ENCODE measurements at regions not wholly inside any gene's neighbourhood (a gene's known extent, or its start where the extent isn't known, plus 50 kb on each side); places are given as distances from the start of the nearest gene placed in this dataset.
"Not testable (repeated sequence)": the region's sequence is repeated elsewhere in the genome, so short reads cannot be mapped to it uniquely, and the experiment has no call there.

DNA sequence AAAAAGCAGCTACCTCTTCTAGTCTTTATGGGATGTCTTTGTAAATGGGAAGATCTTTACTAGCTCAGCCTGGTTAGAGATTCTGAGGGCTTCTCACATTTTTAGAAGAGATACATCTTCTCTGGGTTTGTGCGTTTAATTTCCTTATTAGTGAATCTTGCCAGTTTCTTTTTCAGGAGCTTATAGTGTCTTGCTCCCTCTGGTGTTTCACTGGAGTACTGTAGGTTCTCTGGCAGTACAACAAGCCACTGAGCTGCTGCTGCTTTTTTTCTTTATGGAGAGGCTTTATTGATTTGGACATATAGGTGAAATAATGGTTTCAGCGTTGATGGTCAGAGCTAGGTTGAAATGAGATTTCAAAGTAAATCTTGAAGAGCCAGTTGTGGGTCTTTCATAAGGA lies 82.9 kb downstream of the LAS1L start:
- no peak for DNase-seq (ENCODE audit: low read depth)
- TF ChIP-seq, protein P1, sequence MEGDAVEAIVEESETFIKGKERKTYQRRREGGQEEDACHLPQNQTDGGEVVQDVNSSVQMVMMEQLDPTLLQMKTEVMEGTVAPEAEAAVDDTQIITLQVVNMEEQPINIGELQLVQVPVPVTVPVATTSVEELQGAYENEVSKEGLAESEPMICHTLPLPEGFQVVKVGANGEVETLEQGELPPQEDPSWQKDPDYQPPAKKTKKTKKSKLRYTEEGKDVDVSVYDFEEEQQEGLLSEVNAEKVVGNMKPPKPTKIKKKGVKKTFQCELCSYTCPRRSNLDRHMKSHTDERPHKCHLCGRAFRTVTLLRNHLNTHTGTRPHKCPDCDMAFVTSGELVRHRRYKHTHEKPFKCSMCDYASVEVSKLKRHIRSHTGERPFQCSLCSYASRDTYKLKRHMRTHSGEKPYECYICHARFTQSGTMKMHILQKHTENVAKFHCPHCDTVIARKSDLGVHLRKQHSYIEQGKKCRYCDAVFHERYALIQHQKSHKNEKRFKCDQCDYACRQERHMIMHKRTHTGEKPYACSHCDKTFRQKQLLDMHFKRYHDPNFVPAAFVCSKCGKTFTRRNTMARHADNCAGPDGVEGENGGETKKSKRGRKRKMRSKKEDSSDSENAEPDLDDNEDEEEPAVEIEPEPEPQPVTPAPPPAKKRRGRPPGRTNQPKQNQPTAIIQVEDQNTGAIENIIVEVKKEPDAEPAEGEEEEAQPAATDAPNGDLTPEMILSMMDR (IDR thresholded peaks at IDR 0.05; ENCODE audit: control insufficient read depth, insufficient read depth, low read depth, low read length, missing control alignments) = peak; percentile 53

DNA sequence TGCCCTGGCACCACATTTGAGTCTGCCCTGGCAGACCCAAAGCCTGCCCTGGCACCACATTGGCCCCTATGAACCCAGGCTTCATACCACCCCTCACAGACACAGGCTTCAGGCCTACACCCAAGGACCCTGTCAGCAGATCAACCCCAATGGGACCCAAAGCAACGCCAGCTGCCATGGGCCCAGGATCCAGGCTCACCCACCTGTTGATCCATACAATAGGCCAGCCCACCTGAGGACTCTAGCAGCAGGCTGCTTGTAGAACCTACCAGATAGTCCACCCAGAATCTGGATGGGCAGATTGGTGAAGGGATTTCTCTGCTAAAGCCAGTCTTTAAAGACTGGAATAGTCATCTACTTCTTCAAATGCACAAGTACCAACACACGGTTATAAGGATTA lies 114.4 kb downstream of the LAS1L start:
- TF ChIP-seq, protein P1 (IDR thresholded peaks at IDR 0.05; ENCODE audit: control insufficient read depth, insufficient read depth, low read depth, low read length, missing control alignments) = no peak

More for the DNA sequence above, 82.9 kb downstream of the LAS1L start:
- no peak overlapping the region for H3K4me3 ChIP-seq (ENCODE audit: control insufficient read depth, low read depth, low read length)

DNA sequence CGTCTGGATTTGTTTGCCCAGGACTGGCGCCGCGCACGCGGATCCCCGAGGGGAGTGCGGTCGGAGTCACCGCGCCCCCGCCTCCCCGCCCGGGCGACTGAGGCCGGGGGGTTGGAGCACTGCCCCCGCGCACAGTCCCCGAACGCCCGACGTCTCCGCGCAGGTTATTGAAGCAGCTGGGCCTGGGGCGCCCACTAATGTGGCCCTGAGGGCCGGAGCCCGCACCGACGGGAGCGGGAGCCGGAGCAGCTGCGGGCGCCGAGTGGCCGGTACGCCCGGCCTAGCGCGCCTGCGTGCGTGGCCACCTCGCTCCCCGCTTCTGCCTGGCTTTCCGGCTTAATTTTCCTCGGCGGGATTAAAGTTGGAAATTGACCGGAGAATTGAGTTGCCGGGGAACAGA lies 126.9 kb downstream of the LAS1L start:
- not testable (repeated sequence) for DNase-seq (ENCODE audit: low read depth); H3K4me3 ChIP-seq (ENCODE audit: control insufficient read depth, low read depth, low read length)

More for the DNA sequence above, 114.4 kb downstream of the LAS1L start:
- H3K4me3 ChIP-seq (ENCODE audit: control insufficient read depth, low read depth, low read length) = no peak overlapping the region
- DNase-seq (ENCODE audit: low read depth) = no peak

DNA sequence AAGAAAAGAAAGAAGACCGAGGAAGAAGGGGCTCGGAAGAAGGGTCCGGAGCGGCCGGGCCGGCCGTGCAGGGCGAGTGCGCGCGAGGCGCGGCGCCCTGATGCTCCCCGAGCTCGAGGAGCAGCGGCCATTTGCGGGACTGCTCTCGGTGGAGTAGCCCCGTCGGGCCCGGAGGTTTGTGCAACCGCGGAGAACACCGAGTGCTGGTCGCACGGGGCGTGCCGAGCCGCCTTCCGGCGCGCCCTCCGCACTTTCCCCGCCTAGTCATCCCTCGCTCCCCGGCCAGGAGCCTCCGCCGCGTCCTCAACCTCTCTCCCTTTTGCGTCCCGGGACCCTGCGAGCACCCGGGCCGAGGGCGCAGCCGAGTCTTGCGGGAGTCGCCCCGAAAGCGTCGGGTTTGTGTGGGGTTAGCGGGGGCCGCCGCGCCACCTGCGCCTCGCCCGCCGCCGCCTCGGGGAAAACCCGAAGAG lies 127.4 kb downstream of the LAS1L start:
- H3K4me3 ChIP-seq (ENCODE audit: control insufficient read depth, low read depth, low read length) = no peak overlapping the region

DNA sequence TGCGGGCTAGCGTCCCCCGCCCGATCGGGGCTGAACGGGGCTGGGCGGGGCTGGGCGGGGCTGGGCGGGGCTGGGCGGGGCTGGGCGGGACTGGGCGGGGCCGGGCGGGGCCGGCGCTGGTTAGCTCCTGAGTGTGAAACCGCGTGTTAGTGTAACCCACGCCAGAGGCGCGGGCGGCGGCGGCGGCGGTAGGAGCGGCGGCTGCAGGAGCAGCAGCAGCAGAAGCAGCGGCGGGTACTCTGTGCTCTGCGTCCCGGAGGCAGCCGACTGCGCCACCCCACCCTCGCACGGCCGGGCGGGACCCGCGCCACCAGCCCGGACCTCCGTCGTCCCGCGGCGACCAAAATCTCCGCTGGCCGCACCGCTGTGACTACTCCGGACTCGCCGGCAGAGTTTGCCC lies 128.1 kb downstream of the LAS1L start:
- no peak overlapping the region for H3K4me3 ChIP-seq (ENCODE audit: control insufficient read depth, low read depth, low read length)
- no peak for DNase-seq (ENCODE audit: low read depth)
- TF ChIP-seq, protein P1 (IDR thresholded peaks at IDR 0.05; ENCODE audit: control insufficient read depth, insufficient read depth, low read depth, low read length, missing control alignments) = no peak

More for the DNA sequence above, 127.4 kb downstream of the LAS1L start:
- no peak for DNase-seq (ENCODE audit: low read depth)
- TF ChIP-seq, protein P1 (IDR thresholded peaks at IDR 0.05; ENCODE audit: control insufficient read depth, insufficient read depth, low read depth, low read length, missing control alignments) = no peak

DNA sequence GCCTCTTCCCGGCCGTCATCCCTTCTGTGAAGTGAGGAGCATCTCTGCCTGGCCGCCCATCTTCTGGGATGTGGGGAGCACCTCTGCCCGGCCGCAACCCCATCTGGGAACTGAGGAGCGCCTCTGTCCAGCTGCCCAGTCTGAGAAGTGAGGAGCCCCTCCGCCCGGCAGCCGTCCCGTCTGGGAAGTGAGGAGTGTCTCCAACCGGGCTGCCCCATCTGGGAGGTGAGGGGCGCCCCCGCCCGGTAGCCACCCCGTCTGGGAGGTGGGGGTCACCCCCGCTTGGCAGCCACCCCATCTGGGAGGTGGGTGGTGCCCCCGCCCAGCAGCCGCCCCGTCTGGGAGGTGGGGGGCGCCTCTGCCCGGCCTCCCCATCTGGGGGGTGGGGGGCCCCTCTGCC lies 142.3 kb downstream of the LAS1L start:
- no peak overlapping the region for H3K4me3 ChIP-seq (ENCODE audit: control insufficient read depth, low read depth, low read length)
- TF ChIP-seq, protein P1 (IDR thresholded peaks at IDR 0.05; ENCODE audit: control insufficient read depth, insufficient read depth, low read depth, low read length, missing control alignments) = no peak
- no peak for DNase-seq (ENCODE audit: low read depth)

DNA sequence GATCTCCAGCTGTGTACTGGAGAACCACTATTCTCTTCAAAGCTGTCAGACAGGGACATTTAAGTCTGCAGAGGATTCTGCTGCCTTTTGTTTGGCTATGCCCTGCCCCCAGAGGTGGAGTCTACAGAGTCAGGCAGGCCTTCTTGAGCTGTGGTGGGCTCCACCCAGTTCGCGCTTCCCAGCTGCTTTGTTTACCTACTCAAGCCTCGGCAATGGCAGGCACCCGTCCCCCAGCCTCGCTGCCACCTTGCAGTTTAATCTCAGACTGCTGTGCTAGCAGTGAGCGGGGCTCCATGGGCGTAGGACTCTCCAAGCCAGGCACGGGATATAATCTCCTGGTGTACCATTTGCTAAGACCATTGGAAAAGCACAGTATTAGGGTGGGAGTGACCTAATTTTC lies 145.5 kb downstream of the LAS1L start:
- H3K4me3 ChIP-seq (ENCODE audit: control insufficient read depth, low read depth, low read length); DNase-seq (ENCODE audit: low read depth): not testable (repeated sequence)
